DOHH2 (cell line): ENCODE measurements at regions not wholly inside any gene's neighbourhood (a gene's known extent, or its start where the extent isn't known, plus 50 kb on each side); places are given as distances from the start of the nearest gene placed in this dataset.

Experiments
- H3F3A ChIP-seq: fragments of 200-600 bp; sonication (generic), shearing (Covaris generic); 2 replicates; pipeline ENCODE4 v1.6.0; 2016; ENCODE audit warnings: antibody characterized with exemption, mild to moderate bottlenecking; ENCODE audit not compliant: control insufficient read depth, insufficient read depth
- H3K27ac ChIP-seq: fragments of 200-600 bp; sonication (generic); 2 replicates; pipeline ENCODE4 v1.5.1; 2014; ENCODE audit warnings: low read depth, mild to moderate bottlenecking, low read length, moderate library complexity
- H3K27me3 ChIP-seq: fragments of 200-600 bp; sonication (generic); 2 replicates; pipeline ENCODE4 v1.6.1; 2014; ENCODE audit warnings: mild to moderate bottlenecking, low read length, mixed read lengths; ENCODE audit not compliant: control insufficient read depth
- H3K36me3 ChIP-seq: fragments of 200-600 bp; sonication (generic); 2 replicates; pipeline ENCODE4 v1.6.1; 2014; ENCODE audit warnings: mild to moderate bottlenecking, low read length, moderate library complexity, mixed read lengths; ENCODE audit not compliant: control insufficient read depth
- H3K4me1 ChIP-seq: fragments of 200-600 bp; sonication (generic); 2 replicates; pipeline ENCODE4 v1.6.1; 2014; ENCODE audit warnings: mild to moderate bottlenecking, low read length, mixed read lengths; ENCODE audit not compliant: control insufficient read depth
- H3K4me2 ChIP-seq: fragments of 200-600 bp; sonication (generic); 2 replicates; pipeline ENCODE4 v1.6.0; 2014; ENCODE audit warnings: mild to moderate bottlenecking, low read length, moderate library complexity
- H3K4me3 ChIP-seq: fragments of 200-600 bp; sonication (generic); 2 replicates; pipeline ENCODE4 v1.5.1; 2014; ENCODE audit warnings: mild to moderate bottlenecking, low read length, mixed read lengths
- H3K79me2 ChIP-seq: fragments of 200-600 bp; sonication (generic); 2 replicates; pipeline ENCODE4 v1.6.1; 2014; ENCODE audit warnings: mild to moderate bottlenecking, low read length, mixed read lengths; ENCODE audit not compliant: control insufficient read depth
- H3K9me2 ChIP-seq: fragments of 200-600 bp; sonication (generic); replicated peaks from 2 replicates; pipeline ENCODE4 v1.6.1; 2014; ENCODE audit warnings: mild to moderate bottlenecking, low read length, mixed read lengths; ENCODE audit not compliant: control insufficient read depth
- H3K9me3 ChIP-seq: fragments of 200-600 bp; sonication (generic); 2 replicates; pipeline ENCODE4 v1.6.1; 2014; ENCODE audit warnings: antibody characterized with exemption, low read length, mixed read lengths; ENCODE audit not compliant: control insufficient read depth, insufficient read depth
- H4K20me1 ChIP-seq: fragments of 200-600 bp; sonication (generic); 2 replicates; pipeline ENCODE4 v1.6.0; 2014; ENCODE audit warnings: low read depth, mild to moderate bottlenecking, antibody characterized with exemption, low read length, moderate library complexity; ENCODE audit not compliant: control insufficient read depth, insufficient read depth
- CTCF ChIP-seq: fragments of 200-600 bp; sonication (generic); IDR thresholded peaks from one replicate; pipeline ENCODE4 v1.5.1; 2014; ENCODE audit warnings: antibody characterized with exemption, mild to moderate bottlenecking, low read depth, low read length; ENCODE audit not compliant: poor library complexity, severe bottlenecking
- EZH2phosphoT487 ChIP-seq: fragments of 200-600 bp; sonication (generic); IDR thresholded peaks from 2 replicates; pipeline ENCODE4 v1.6.1; 2017; ENCODE audit warnings: borderline replicate concordance, mild to moderate bottlenecking, antibody characterized with exemption, low read length, moderate library complexity, mixed read lengths

DNA sequence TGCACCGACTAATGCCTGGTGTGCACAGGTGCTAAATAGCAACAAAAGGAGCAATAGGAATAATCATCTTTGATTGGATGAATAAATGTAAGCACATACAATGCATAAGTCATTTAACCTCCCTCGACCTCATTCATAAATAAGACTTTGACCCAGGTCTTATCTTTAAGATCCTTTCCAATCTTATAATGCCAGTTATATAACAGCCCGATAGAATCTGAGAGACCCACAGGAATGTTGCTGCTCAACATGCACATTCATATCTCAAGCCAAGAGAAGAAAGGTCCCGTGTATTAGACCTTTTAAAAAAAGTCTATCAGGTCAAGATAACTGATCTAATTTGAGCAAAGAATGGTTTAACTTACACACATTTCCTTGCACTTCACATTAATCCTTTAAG, 146.8 kb upstream of the SOX9 start:
- no peaks in the 10 kb centered on the region for H3K9me2 ChIP-seq
- H3F3A ChIP-seq = no peaks in the 10 kb centered on the region
- no peaks in the 10 kb centered on the region for H3K79me2 ChIP-seq
- no peaks in the 10 kb centered on the region for H3K4me1 ChIP-seq
- TF ChIP-seq EZH2phosphoT487 (no peak), CTCF (no peak)
- H3K36me3 ChIP-seq = no peaks in the 10 kb centered on the region
- H4K20me1 ChIP-seq = no peaks in the 10 kb centered on the region
- no peak overlapping the region for H3K27ac ChIP-seq
- H3K9me3 ChIP-seq = no peaks in the 10 kb centered on the region
- no peaks in the 10 kb centered on the region for H3K27me3 ChIP-seq
- no peak overlapping the region for H3K4me2 ChIP-seq
- H3K4me3 ChIP-seq = no peak overlapping the region

DNA sequence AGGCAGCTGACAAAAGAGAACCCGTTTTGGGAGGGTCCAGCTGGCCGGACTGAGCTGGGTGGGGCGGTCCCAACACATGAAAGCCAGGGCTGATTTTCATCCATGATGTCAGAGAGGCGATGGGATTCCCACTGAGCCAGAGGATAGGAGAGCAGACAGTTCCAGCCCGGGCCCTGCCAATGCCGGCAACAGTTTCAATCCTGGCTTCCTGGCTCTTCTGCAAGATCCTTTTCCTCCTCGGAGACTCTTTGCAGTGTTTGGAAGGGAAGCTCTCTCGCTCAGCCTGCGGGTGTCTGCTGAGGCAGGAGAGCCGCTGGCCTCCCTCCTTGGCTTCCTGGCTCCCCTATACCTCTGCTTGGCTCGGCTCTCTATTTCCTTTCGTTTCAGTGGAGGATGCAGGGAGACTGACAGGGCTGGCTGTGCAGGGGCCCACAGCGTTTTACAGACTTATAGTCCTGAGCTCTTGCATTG, 145.5 kb upstream of the SOX9 start:
- H3K9me3 ChIP-seq = no peaks in the 10 kb centered on the region
- H3K36me3 ChIP-seq = no peaks in the 10 kb centered on the region
- H3K27me3 ChIP-seq = no peaks in the 10 kb centered on the region
- no peaks in the 10 kb centered on the region for H3K9me2 ChIP-seq
- no peaks in the 10 kb centered on the region for H4K20me1 ChIP-seq
- H3K79me2 ChIP-seq = no peaks in the 10 kb centered on the region
- no peak overlapping the region for H3K4me3 ChIP-seq
- no peaks in the 10 kb centered on the region for H3K4me1 ChIP-seq
- H3K27ac ChIP-seq = no peak overlapping the region
- no peaks in the 10 kb centered on the region for H3F3A ChIP-seq
- no peak overlapping the region for H3K4me2 ChIP-seq
- TF ChIP-seq EZH2phosphoT487 (no peak), CTCF (no peak)

DNA sequence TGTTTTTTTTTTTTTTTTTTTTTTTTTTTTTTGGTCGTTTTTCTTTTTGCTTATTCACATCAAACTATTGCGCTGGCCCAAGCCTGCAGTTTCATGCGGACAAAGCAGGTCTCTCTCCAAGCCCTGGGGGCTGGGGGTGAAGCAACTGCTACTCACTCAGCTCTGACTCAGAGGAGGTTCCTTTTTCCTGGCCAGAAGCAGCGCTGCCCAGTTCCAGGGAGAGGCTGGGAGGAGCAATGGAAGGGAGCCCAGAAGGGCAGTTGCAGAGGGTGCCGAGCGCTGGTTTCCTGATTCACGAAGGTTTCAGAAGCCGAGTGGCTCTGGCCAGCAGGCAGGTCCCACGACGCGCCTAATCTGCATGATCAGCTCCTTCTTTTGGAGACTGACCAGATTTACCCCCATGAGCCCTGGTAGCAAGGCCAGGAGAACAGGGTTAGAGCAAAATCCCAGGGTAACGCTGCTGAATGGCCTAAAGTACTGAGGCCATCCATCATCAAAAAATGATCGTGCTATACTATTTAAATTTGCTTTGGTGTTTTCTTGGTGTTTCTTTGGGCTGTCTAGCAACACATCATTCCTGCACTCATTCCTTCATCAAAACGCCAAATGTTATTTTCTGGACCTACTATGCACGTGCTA, 144.7 kb upstream of the SOX9 start:
- H3K27me3 ChIP-seq = no peaks in the 10 kb centered on the region
- H4K20me1 ChIP-seq = no peaks in the 10 kb centered on the region
- no peaks in the 10 kb centered on the region for H3K9me2 ChIP-seq
- H3K27ac ChIP-seq = no peak overlapping the region
- H3K36me3 ChIP-seq = no peaks in the 10 kb centered on the region
- no peak for TF ChIP-seq CTCF
- no peak for TF ChIP-seq EZH2phosphoT487
- H3K9me3 ChIP-seq = no peaks in the 10 kb centered on the region
- no peaks in the 10 kb centered on the region for H3K4me1 ChIP-seq
- H3K79me2 ChIP-seq = no peaks in the 10 kb centered on the region
- H3F3A ChIP-seq = no peaks in the 10 kb centered on the region
- H3K4me2 ChIP-seq = no peak overlapping the region
- H3K4me3 ChIP-seq = no peak overlapping the region

- no peaks in the 10 kb centered on the region for H3K9me2 ChIP-seq
- no peaks in the 10 kb centered on the region for H3K4me1 ChIP-seq
- H3F3A ChIP-seq = no peaks in the 10 kb centered on the region
- H4K20me1 ChIP-seq = no peaks in the 10 kb centered on the region
- no peaks in the 10 kb centered on the region for H3K9me3 ChIP-seq
- no peak overlapping the region for H3K4me2 ChIP-seq
- H3K4me3 ChIP-seq = no peak overlapping the region
- no peaks in the 10 kb centered on the region for H3K79me2 ChIP-seq
- H3K27me3 ChIP-seq = no peaks in the 10 kb centered on the region
- H3K27ac ChIP-seq = no peak overlapping the region
- TF ChIP-seq EZH2phosphoT487 (no peak), CTCF (no peak)
- no peaks in the 10 kb centered on the region for H3K36me3 ChIP-seq
These were observed 142.4 kb upstream of the SOX9 start for GRCh38 chr17:71978435-71978834.
